GM18517 (cell line): ENCODE measurements at regions not wholly inside any gene's neighbourhood (a gene's known extent, or its start where the extent isn't known, plus 50 kb on each side); places are given as distances from the start of the nearest gene placed in this dataset.
"Not testable (repeated sequence)": the region's sequence is repeated elsewhere in the genome, so short reads cannot be mapped to it uniquely, and the experiment has no call there.

Experiments
- ATAC-seq: cut with Tn5 transposase; IDR thresholded peaks from one replicate; pipeline ENCODE4 v1.9.1; 2021; ENCODE audit warnings: mild to moderate bottlenecking, moderate library complexity; ENCODE audit not compliant: unreplicated experiment

DNA sequence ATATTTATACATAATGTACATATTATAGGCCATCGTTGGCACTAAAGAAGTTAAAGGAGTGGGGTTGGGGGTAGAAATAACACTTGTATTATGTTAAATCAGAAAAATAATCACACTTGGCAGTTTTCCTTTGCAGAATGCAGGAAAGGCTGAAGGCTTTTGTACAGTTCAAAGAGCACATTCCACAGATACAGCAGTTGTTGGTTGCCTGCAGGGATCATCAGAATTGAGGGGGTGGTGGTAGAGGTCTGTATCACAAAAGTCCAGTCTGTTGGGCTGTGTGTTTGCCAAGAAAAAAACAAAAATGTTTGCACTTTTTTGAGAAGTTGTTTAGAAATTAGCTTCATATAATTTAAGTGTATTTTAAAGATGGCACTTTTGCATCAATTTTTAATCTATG is 231.8 kb upstream of the FOXP2 start:
- ATAC-seq = no peak

DNA sequence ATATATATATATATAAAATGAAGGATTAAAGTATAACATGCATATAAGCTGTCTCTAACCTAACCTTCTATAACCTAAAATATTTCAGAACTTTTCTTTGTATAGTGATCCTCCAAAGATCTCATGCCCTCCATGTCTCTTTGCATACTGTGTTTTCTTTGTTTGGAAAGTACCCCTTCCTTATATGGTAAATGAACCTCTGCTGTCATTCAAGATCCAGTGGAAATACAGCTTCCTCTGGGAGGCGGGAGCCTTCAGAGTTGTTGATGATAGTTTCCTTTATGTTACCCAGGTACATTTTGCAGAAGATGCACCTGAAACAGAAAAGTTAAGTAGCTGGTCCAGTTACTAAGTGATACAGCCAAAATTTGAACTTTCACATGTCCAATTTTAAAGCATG is 233.3 kb upstream of the FOXP2 start:
- ATAC-seq = no peak

DNA sequence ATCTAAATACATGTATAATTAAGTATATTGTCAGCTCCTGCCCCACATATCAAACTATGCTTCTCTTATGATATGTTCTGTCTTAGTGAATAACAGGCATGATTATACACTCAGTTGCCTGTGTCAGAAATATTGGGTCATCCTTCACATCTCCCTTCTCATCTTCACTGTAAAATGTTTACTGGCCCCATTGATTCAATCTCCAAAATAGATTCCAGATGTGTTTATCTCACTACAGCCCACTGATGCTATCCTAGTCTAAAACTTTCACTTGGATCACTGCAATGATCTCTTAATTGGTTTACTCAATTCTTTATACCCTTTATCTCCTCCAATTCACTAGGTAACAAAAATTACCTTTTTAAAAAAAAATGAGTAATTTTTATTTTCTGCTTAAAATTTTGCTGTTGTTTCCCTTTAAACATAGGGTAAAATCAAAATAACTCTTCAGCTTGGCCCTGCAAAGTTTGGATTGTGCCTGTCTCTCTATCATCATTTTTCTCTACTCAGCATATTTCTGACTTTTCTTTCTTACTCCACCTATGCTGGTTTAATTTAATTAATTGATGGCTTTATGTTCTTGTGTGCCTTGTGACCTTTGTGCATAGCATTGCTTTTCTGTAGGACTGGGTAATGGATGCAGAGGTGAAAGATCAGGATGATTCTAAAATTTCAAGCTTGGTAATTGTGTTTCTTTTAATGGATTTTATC is 233.9 kb upstream of the FOXP2 start:
- ATAC-seq = no peak

DNA sequence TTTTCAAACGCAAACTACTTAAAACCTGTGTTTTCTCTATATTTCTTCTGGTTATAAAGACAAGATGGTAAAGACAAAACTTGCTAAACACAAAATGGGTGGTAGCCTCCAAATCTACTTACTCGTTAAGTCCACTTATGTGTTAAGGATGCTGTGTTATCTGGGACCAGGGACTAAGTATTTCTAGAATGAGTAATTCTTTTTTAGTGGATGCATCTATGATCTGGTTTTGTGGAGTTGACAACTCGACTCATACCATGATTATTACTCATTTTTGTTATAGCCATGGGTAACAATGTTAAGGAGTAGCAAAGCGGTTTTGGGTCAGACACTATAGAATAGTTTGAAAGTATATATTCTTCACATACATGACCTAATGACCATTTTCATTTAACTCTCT is 239.5 kb upstream of the FOXP2 start:
- ATAC-seq = no peak

DNA sequence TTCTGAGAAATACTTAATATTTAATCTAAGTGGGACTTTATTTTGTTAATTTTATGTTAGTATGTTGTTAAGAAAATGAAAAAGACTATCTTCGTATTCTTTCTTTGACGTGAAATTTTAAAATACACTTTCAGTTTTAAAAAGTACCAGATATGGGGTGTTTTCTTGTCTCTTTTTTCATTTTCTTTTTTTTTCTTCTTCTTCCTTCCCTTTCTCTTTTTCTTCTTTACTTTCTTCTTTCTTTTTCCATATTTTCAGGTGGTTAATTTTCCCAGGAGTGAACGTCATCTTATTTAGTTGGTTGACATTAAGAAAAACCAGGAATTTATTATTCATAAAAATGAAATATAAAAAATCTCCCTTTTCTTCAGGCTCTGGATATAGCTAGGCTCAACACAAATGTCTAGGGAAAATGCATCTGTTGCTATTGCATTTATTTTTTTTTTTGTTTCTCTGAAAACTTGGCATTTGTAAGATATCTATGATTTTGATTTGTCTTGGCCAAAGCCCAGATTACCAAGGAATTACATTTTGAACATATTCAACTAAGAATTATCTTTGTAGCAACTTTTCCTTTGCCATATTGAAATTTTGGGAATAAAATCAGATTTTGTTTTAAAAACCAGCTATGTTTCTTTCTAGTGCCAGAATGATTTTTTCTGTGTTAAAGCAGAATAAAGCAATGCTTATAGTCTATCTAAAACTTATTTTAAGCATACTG is 241.3 kb upstream of the FOXP2 start:
- ATAC-seq = no peak

DNA sequence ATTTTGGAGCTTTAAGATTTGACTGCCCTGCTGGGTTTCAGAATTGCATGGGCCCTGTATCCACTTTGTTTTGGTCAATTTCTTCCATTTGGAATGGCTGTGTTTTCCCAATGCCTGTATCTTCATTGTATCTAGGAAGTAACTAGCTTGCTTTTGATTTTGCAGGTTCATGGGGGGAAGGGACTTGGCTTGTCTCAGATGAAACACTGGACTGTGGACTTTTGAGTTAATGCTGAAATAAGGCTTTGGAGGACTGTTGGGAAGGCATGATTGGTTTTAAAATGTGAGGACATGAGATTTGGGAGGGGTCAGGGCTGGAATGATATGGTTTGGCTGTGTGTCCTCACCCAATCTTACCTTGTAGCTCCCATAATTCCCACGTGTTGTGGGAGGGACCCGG is 245.2 kb upstream of the FOXP2 start:
- ATAC-seq = not testable (repeated sequence)

DNA sequence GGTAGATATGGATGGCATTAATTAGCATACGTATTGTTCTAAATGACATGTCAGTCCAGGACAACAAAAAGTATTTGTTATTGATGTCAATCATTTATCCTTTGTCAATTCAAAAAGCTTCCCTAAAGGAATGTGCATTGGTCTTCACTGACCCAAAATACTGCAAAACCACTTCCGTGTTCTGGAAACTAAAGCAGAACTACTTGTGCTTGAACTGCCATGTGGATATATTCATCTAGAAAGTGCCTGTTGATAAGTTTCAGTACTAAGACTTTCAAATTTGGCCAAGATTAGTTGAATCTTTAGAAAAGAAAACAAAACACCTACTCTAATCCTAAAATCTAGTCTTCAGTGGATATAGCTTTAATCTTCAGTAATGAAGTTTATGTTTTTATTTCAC is 242.1 kb upstream of the PPP1R3A start:
- ATAC-seq = no peak

DNA sequence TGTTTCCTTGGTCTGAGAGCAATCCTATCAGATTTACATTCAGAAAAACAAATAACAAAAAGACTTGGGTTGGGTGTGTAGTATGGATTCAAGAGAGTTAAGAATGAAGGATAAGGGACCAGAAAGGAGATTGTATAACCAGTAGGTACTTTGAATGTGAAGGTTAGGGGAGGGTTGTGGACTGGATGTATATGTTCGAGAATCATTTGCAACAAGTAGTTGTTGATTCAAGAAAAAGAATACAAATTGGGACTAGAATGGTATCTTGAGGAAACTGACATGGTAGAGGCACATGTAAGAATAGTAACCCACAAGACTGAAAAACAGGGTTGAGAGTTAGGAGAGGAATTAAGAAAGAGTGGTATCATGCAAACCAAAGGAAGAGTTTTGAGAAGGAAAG is 240.0 kb upstream of the PPP1R3A start:
- ATAC-seq = no peak

DNA sequence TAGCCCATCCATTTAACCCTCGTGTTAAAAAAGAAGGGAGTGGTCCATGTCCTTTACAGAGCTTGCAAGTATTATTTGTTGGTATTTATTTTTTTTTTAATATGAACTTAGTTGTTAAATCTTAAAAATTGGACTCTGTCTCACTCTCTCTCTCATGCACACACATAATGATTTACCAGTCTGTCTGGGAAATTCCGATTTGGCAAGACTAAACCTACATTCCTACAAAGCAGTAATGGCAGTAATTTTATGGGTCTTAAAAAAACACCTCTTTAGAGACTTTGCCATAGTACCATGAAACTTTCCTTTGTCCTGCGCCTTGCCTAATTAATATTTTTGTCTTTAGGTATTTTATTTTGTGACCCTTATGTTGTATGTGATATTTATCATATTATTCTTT is 239.5 kb upstream of the PPP1R3A start:
- no peak for ATAC-seq

DNA sequence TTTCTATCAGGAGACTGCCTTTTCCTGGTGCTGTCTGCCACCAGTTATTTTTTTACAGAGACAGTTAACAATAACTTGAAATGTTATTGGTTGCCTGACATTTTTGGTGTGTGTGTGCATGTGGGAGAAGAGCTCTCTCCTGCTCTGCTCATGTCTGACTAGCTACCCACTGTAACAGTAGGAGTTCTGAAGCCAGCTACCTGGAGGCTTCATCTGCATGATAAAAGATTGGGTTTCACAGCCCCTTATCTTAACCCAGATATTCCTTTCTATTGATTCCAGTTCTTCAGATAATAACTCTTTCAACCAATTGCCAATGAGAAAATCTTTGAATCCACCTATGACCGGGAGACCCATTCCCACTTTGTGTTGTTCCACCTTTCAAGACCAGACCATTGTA is 237.4 kb upstream of the PPP1R3A start:
- no peak for ATAC-seq

DNA sequence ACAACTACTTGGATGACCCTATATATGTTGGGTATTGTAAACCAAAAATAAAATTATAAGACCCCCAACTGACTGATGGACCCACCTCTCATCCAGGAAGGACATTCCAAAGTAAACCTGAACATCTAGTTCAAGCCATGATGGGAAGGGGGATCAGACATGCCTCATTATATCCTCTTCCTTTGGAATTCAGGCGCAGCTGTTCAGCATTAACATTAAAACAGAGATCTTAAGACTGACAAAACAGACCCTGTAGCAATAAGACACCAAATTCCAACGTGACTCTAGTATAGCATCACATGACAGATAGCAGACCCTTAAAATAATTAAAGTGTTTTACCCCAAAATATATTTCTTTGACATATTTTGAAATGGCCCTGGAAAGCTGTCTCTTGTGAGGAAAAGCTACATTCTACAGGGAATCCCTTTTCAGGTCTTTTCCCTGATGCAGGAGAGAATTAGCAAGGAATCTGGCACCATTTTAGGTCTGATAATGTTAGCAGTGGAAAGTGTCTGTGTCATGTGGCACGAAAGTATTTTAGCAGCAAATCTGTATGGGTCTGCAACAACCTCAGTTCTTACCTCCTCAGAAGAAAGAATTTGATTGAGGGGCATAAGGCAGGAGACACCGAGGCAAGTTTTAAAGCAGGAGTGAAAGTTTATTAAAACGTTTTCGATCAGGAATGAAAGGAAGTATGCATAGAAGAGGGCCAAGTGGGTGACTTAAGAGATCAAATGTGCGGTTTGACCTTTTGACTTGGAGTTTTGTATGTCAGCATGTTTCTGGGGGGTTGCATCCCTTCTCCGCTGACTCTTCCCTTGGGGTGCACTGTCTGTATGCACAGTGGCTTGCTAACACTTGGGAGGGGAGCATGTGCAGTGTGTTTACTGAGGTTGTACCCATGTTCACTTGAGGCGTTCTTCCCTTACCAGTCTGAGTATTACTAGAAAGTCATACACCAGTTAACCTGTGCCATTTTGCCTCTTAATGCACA is 236.6 kb upstream of the PPP1R3A start:
- no peak for ATAC-seq

DNA sequence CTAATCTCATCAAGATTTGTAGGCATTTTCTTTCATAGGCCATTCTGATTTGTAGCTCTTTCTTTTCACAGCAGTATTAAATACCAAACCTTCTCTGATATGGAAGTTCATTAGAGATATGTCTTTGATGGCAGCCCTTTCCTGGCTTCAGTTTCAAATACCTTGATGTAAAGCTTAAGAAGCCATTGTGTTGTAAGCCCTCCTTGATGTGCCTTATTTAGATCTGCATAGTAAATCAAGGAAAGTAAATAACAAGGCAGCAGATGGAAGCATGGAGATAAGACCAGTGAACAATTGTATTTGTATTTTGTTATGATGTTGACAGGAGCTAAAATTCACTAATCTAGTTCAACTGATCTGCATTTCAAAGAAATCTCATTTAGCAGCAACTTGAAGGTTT is 234.9 kb upstream of the PPP1R3A start:
- no peak for ATAC-seq

DNA sequence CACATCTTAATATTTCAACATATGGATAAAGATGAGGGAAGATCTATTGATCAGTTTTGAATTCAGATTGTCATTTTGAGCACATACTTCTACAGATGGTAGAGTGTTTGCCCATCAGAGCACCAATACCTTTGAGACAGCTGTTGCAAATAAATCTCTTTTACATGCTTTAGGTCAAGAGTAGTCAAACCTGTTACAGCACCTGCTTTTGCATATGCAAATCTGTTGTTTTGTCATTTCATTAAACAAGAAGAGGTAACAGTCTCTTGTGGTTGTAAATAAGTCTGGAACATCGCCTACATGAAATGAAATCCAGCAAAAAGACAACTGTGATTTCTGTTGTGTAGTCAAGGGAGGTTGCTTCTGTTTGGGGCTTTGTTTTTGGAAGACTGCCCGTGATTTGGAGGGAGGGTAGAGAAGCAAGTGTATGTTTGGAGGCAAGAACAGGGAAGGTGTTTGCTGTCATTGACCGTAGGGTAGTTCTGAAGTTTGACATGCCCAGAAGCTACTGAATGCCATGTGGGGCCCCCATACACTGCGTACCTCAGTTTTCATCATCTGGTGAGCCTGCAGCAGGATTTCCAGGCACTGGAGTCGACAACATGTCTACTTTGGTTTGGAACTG is 233.6 kb upstream of the PPP1R3A start:
- no peak for ATAC-seq

DNA sequence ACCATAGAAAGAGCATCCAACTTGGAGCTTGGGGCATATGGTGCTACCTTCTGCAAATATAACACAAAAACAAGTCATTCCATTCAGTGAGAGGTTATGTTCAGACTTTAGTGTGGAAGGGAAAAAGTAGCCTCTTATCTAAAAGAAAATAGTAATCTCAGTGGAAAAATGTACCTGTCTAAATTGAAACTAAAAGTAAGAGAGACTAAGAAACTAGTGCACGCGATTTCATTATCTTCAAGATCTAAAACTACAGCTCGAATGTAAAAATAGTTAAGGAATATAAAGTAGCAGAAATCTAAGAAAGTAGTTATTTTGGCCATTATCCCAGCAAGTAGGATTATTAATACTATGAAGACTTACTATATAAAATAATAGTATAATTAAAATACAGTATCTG is 233.0 kb upstream of the PPP1R3A start:
- no peak for ATAC-seq

DNA sequence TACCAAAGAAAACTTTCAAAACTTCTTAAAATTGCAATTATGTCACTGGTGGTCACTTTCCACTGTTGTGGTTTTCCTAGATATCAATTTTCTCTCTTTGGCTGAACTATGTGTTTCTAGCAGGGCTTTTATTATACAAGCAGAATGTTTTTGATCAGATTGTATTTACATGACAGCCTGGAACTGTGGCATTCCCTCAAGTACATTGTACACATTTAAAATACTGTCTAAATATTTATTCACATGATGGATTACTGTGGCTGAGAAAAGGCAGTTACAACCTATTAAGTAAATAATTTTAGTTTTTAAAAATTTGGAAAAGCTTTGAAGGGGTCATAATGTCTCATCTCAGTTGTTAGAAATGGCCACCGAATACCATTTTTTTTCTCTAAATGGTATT is 231.9 kb upstream of the PPP1R3A start:
- ATAC-seq = no peak

DNA sequence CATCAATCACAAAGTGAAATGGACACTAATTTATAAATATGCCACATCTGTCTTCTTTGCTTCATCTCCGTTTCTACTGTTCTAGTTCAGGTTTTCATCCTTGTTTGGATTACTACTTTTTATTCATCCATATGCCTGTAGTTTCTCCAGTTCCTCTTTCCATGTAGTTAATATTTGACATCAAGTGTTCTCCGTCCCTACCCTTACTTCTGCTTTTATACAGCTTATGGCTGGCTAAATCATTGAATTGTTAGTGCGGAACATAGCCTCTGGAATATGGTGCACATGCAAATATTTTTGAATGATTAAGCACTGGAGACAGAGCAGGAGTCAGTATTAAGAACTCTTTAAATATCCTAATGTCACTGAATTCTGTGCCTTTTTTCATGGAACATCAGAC is 230.0 kb upstream of the PPP1R3A start:
- ATAC-seq = no peak

DNA sequence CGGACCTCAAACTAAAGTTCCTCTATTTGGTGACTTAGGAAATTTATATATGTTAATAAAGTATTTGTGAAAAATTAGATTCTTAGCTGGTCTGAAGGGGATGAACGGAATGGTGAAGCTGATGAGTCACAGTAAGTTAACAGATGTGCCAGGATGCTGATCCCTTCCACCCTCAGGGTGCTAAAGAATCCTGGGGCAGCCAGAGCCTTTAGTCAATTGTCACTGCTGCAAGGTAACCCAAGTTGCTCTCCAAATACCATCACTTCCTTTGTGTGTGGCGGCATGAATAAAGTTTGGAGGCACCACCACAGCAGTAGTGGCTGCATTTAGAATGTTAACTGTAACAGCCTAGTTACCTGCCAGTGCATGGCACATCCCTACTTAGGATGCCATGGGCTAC is 222.6 kb upstream of the PPP1R3A start:
- ATAC-seq = no peak

DNA sequence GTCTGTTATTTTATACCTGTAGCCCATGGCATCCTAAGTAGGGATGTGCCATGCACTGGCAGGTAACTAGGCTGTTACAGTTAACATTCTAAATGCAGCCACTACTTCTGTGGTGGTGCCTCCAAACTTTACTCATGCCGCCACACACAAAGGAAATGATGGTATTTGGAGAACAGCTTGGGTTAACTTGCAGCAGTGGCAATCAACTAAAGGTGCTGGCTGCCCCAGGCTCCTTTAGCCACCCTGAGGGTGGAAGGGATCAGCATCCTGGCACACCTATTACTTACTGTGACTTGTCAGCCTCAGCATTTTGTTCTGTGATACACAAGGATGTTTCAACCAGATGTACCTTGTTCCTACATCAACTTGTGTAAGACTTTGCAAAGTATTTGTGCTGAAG is 221.8 kb upstream of the PPP1R3A start:
- no peak for ATAC-seq

DNA sequence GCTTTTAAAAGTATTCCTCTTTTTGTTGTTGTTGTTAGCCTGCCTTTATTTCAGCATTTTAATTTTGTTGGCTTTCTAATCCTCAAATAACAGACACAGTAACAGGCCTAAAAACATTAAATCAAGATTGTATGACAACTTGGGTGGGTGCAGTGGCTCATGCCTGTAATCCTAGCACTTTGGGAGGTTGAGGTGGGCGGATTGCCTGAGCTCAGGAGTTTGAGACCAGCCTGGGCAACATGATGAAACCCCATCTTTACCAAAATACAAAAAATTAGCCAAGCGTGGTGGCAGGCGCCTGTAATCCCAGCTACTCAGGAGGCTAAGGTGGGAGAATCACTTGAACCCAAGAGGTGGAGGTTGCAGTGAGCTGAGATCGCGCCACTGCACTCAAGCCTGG is 220.9 kb upstream of the PPP1R3A start:
- ATAC-seq = not testable (repeated sequence)

DNA sequence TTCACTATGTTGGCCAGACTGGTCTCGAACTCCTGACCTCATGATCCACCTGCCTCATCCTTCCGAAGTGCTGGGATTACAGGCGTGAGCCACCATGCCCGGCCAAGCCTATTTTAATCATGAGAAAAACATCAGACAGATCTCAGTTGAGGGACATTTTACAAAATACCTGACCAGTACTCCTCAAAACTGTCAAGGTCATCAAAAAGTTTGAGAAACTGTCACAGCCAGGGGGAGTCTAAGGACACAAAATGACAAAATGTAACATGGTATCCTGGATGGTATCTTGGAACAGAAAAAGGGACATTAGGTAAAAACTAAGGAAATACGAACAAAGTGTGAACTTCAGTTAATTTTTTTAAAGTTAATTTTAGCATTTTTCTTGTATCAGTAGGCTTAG is 219.8 kb upstream of the PPP1R3A start:
- no peak for ATAC-seq

DNA sequence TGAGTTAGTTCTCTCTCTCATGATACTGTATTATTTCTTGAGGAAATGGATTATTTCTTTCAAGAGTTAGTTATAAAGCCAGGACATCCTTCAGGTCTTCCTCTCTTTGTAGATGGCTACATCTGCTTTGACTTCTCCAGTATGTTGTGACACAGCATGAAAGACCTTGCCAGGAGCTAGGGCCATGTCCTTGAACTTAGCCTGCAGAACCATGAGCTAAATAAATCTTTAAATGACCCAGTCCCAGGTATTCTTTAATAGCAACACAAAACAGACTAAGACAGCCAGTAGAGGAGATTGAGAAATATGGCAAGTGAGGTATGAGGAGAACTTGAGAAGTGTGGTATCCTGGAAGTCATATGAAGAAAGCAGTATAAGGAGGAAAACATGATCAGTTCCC is 214.9 kb upstream of the PPP1R3A start:
- no peak for ATAC-seq
